Muscle of back (tissue), 3 donors: ENCODE measurements at regions not wholly inside any gene's neighbourhood (a gene's known extent, or its start where the extent isn't known, plus 50 kb on each side); places are given as distances from the start of the nearest gene placed in this dataset.
"Not testable (repeated sequence)": the region's sequence is repeated elsewhere in the genome, so short reads cannot be mapped to it uniquely, and the experiment has no call there.

Experiments
- DNase-seq, 3 donors: peaks; one replicate each; pipeline versions ENCODE4 v3.0.0 to v3.0.0-alpha.2; 2013

- DNase-seq: peak; percentile 81 to 92 (median 85)
Measured at GRCh38 chr2:188645986-188646385, 328.2 kb upstream of the COL3A1 start.

DNA sequence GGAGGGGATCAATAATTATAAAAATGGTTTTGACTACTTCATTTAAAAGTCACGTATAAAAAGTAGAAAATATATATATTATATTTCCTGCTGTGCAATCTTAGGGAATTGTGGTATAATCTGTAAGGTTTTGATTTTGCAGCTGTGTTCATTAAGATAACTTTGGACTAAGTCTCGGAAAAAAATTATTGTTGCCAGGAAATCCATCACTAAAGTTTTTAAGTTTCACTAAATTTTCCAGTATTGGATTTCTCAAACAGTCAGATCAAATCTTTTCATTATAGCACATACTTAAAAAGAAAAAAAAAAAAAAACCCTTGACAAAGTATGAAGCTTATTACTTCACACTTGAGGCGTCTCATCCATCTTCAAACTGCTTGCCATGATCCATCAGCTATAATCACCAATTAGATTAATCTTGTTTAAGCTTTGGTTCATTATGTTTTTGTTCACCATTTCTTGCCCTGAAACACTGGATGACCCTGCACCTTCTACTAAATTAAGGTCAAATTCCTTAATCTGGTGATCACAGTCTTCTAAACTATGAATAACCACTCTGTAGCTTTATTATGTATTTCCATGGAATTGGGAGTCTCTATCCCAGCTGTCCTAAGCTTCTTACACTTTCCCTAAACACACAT, 326.6 kb upstream of the COL3A1 start:
- peak; percentile 76 to 89 (median 80) for DNase-seq

GRCh38 chr2:188659656-188660406, 314.3 kb upstream of the COL3A1 start:
- DNase-seq: peak in 2 of 3 donors; percentile 13 to 78

DNA sequence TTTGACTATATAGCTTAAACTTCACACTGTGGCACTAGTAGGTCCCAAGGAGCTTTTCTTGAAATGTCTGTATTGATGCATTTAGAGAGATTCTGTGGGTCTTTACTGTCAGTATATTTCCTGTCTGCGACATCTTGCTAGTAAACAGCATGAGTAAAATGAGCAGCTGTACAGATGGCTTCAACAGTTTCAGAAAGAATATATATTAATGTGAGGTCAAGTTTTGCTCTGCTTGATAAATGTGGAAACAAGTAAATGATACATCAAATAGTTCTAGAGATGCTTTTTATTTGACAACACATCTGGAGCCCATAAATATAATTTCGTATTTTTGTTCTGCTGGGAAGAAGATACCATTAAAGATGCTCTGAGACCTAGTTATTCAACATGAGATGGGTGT, 310.9 kb upstream of the COL3A1 start:
- DNase-seq: peak in 1 of 3 donors; percentile 62

- peak in 2 of 3 donors; percentile 47 to 78 for DNase-seq
Measured at GRCh38 chr2:188664416-188664815, 309.8 kb upstream of the COL3A1 start.

- DNase-seq: peak in 1 of 3 donors; percentile 71
Measured at GRCh38 chr2:188664951-188665595, 309.1 kb upstream of the COL3A1 start.

DNA sequence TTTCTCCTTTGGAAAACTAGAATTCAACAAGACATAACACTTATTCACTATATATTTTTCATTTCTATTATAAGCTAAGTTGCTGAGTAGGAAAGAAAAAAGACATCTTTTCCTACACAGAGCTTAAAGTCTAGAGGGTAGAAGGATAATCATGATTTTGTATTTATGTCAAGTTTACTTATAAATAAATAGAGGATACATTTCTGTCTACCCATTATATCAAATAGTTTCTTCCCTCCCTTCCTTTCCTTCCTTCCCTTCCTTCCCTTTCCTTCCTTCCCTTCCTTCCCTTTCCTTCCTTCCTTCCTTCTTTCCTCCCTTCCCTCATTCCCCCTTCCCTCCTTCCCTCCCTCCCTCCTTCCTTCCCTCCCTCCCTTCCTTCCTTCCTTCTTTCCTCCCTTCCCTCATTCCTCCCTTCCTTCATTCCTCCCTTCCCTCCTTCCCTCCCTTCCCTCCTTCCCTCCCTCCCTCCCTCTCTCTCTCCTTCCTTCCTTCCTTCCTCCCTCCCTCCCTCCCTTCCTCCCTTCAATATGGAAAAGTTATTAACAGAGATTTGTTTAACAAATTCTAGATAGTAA, 308.4 kb upstream of the COL3A1 start:
- no peak for DNase-seq

DNA sequence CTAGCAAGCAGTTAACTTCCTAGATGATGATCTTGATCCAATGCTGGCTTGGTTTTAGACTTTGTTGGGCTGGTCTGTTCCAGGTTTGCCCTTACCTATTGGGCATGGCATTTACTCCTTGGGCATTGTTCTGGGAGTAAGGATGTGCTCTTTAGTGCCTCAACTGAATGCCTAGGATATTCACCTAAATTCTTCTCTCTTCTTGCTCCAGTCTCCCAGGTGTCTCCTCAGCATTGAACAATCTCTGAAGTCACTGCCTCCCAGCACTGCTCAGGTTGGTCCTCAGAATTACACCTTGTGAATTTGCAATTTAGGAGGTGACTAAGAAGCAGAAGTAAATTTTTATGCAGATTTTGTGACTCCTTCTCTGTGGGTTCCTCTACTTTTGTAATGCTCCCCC, 307.7 kb upstream of the COL3A1 start:
- DNase-seq: no peak

- peak; percentile 68 to 81 (median 71) for DNase-seq
Measured at GRCh38 chr2:188668017-188668680, 306.0 kb upstream of the COL3A1 start.

GRCh38 chr2:188675391-188676009, 298.7 kb upstream of the COL3A1 start:
- no peak for DNase-seq

DNA sequence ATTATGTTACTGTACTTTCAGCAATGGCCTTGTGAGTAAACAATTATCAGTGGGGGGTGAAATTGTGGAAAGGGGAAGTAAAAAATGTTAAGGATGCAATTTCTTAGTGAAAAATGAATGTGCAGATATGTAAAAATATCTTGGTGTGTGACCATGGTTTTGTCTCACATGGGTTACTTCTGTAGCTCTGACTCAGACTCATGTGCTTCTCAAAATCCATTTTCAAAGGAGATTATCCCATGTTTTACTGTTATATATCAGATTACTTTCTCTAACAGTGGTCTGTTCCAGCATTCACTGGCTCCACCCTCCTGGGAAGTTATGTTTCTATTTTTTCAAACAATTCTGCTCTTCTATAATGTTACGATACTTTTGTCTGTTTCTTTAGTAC, 298.2 kb upstream of the COL3A1 start:
- DNase-seq: no peak

DNA sequence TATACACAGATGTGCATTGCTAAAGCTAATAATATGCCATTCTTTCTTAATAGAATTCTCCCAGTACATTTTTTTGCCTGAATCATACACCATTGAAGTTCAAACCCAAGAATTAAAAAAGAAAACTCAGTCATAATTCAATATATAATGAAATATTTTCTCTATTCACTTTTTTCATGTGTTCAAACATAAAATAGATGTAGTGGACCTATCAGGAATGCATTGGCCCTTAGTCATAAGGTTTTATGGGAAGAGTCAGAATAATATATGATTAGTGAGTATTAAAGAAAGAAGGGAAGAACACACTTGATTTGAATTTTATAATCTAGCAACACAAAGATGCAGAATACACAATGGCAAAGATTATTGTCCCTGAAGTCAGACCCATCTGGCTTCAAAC, 297.0 kb upstream of the COL3A1 start:
- no peak for DNase-seq

- no peak for DNase-seq
Measured at GRCh38 chr2:188678882-188679281, 295.3 kb upstream of the COL3A1 start.

GRCh38 chr2:188682838-188683237, 291.3 kb upstream of the COL3A1 start:
- no peak for DNase-seq

GRCh38 chr2:188684795-188685194, 289.4 kb upstream of the COL3A1 start:
- no peak for DNase-seq

- DNase-seq: no peak
Measured at GRCh38 chr2:188693111-188693510, 281.1 kb upstream of the COL3A1 start.

DNA sequence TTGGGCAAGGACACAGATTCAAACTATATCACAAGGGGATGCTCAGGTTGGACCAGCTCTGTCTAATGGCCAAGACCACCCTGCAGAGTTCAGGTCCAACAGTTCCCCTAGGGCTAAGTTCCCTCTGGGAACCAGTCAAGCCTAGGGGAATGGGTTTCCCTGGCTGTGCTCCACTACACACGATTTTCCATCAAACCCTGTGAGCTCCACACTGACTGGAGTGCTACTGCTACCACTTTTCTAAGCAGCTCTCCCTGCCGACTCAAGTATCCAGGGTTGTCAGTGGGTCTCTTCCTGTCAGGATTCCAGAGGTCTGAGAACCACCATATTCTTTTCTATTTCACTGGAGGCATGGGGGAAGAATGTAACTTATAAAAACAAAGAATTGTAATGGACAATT, 280.4 kb upstream of the COL3A1 start:
- no peak for DNase-seq

DNA sequence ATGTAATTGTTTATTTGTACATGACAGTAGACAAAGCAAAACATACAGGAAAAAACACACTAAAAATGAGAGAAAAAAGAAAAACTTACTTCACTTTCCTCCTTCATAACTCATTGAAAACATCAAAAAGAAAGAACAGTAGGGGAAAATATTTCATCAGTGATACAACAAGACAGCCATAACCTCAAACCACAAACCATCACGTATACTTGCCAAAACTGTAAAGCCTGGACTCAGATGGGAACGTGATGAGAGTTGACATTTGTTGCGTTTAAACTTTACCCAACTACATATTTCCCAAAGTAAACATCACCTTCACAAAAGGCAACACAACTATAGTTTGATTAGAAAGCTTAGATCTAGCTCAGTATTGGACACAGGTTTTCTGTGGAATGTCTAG, 278.2 kb upstream of the COL3A1 start:
- DNase-seq: peak in 1 of 3 donors; percentile 67

GRCh38 chr2:188698151-188698550, 276.0 kb upstream of the COL3A1 start:
- not testable (repeated sequence) for DNase-seq

DNA sequence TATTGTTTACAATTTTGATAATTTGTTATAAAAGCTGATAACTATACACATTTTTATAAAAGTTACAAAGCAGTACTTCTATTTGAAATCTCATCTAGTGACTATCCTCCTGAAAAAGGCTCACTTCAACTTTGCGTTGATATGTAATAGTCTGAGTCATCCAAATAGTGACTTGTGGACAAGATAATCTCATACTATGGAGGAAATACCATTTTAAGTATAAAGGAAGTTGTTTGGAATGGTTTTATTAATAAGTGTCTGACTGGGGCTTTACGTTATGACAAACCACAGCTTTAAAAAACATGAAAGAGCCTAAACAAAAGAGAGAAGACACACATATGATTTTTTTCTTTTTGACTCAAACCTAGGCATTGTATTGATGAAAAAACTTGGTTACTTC, 272.3 kb upstream of the COL3A1 start:
- no peak for DNase-seq

DNA sequence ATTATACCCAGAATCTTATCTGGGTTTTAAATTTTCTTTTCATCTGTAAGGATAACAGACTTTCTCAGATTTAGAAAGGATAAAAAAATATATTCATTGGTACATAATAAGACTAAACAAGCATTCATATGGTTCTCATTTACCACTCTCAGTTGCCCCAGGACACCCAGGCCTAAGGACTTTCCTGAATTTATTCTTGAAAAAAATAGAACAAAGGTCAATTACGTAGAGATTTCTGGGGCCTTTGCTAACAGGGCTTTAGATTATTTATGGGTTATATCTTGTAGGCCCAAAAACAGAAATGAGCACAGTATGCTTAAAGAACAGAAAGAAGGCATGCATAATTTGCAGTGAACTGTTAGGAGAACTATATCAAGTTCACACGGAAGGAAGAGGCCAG, 269.0 kb upstream of the COL3A1 start:
- no peak for DNase-seq

DNA sequence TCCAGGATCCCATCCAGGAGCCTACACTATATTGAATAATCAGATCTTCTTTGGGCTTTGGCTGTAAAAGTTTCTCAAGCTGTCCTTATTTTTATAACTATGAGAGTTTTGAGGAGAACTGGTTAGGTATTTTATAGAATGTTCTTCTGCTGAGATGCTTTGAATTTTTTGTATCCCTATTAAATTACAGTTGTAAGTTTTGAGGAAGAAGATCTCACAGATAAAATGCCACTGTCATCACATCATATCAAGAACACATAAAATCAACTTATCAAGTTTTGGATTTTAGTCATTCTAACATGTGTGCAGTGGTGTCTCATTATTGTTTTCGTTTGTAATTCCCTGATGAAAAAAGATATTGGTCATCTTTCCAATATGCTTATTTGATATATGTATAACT, 260.2 kb upstream of the COL3A1 start:
- no peak for DNase-seq
